ENCODE measurements at regions not wholly inside any gene's neighbourhood (a gene's known extent, or its start where the extent isn't known, plus 50 kb on each side); places are given as distances from the start of the nearest gene placed in this dataset.

DNA sequence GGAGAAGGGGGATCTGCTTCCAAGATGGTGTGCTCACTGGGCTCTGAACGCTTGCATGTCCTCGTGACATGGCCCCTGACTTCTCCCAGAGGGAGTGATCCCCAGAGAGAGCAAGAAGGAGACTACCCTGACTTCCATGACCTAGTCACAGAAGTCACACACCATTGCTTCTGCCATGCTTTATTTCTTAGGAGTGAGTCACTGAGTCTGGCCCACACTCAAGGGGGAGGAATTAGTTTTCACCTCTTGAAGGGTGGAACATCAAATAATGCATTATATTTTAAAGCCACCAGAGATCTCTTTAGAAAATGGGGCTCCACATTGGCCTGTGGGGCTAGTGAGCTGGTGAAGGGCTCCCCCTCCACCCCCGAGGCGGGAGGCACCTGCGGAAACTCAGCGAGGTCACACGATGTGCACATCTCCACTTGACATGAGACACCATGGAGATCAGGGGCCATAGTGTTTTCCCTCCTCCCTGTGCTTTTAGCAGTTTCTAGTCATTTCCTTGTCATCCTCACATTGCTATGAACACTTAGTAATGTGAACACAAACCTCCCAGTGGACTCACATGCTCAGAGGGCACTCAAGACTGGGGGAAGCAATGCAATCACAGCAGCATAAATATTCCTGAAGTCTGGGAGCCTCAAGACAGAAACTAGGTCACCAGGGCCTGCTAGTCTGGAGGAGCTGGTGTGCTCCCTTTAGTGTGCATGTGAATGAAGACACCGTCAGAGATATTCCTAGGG, 87.4 kb upstream of the FZD10 start:
- DNase-seq (ENCODE audit: low read depth): no peak

- DNase-seq (ENCODE audit: low read depth): no peak
Measured at GRCh38 chr12:130075497-130076076, 86.7 kb upstream of the FZD10 start.

GRCh38 chr12:130076126-130076525, 86.1 kb upstream of the FZD10 start:
- DNase-seq (ENCODE audit: low read depth): no peak

- DNase-seq (ENCODE audit: low read depth): no peak
Measured at GRCh38 chr12:130076752-130077151, 85.5 kb upstream of the FZD10 start.

DNA sequence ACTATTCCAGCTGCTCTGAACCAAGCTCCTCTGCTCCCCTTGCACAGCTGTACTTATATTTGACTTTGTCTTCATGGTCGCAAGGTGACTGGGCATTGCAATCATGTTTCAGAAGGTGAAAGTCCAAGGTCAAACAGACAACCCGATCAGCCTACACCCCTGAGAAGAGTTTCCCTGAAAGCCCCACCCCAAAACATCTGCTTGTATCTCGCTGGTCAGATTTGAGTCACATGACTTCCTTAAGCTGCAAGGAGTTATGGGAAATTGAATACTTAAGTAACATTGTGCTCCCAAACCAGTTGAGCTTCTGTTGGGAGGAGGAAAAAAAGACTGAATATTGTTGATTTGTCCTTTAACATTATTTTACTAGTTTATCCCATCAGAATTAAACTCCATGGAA, 83.4 kb upstream of the FZD10 start:
- DNase-seq (ENCODE audit: low read depth): no peak

- DNase-seq (ENCODE audit: low read depth): no peak
Measured at GRCh38 chr12:130079279-130079678, 83.0 kb upstream of the FZD10 start.

DNA sequence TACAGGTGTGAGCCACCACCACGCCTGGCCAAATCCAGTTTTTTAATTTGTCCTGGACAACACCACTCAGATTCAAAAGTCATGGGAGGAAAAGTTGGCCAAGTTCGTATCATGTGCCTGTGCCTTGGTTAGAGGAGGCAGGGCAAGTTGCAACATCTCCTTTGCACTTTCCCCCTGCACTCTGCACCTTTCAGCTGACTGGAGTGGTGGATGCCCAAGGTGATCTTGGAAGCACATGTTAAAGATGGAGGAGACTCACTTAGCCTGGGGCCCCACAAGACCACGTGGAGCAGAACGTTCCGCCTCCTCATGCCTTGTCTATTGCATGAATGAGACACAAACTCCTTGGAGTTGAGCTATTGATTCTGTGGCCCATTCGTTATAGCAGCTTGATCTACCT, 82.1 kb upstream of the FZD10 start:
- no peak for DNase-seq (ENCODE audit: low read depth)

- DNase-seq (ENCODE audit: low read depth): no peak
Measured at GRCh38 chr12:130081117-130081805, 81.0 kb upstream of the FZD10 start.

DNA sequence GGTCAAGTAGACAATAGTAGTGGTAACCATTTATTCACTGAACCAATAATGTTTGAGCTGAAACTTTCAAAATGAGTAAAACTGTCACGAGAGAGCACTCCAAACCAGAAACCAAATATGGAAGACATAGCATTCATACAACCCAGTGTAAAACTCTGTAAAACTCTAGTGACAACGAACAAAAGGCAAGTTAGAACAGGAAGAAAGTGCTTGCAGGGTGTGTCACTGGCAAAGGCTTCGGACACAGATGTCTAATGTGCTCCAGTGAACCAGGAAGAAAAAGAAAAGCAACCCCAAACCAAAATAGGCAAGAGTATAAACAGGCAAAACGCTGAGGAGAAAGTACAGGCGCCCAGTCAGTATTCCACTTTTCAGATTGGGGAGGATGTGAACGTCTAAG, 79.3 kb upstream of the FZD10 start:
- no peak for DNase-seq (ENCODE audit: low read depth)

DNA sequence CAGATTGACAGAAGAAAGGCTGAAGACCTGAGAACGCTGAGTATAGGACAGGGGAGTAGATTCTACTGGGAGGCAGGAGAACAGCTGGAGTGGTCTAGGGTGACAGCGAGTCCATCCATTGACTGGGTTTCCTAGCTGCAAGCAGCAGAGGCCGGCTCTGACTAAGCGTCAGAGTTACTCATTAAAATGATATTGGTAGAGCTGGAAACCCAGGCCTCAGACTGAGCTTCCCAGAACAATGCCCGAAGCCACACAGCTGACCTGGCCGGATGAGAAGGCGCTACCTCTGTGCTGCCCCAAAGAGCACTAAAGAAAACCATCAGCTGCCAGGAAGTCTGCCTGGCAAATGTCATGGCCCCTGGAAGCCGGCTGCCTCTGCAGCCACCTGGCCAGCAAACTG, 78.5 kb upstream of the FZD10 start:
- DNase-seq (ENCODE audit: low read depth): no peak

DNA sequence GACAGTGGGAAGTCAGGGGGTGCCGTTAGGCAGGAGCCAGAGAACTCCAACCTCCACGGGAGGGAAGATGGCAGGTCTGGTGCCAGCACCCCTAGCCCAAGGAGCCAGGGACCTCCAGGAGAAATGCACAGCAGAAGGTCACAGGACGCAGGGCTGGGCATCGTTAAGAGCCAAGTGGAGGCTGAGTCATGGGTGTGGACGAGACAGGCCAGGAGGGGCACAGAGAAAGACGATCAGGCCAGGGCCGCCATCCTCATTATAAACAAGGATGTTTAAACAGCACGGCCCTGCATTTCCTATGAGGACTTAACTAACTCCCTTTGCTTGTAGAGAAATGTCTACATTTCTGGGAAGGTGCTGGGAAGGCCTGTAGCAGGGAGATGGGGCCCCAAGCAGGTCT, 77.9 kb upstream of the FZD10 start:
- DNase-seq (ENCODE audit: low read depth): no peak

DNA sequence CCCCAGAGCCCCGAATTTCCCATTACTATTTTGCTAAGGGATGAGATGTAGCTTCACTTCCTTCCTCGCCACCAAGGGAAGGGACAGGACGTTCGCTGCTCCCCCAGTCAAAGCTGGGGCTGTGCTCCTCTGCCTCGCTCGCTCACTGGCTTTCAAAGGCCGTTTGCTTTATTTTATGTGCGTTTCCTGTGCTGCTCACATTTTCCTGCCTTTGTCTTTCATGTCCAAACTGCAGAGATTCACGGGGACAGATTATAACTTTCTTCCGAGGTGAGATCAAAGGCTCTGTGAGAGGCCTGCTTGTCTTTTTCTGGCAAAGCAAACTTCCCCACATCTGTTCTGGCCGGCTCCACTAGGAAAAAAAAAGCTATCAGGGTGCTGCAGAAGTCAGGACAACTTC, 76.0 kb upstream of the FZD10 start:
- DNase-seq (ENCODE audit: low read depth): no peak

DNA sequence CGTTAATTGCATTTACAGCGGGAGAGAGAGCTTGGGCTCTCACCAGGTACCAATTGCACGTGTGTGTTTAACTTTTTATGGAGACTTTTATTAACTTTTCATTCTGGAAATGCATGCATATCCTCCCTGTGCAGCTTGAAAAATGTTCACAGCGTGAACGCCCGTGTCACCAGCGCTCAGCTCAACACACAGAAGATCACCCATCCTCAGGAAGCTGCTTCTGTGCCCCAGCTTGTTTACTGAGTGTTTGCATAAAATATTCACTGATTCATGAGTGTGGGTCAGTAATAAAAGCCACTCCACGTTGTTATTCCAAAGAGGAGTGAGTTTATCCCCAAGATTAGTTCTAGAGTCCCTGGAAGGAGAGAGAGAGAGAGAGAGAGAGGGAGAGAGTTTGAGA, 75.5 kb upstream of the FZD10 start:
- DNase-seq (ENCODE audit: low read depth): no peak

DNA sequence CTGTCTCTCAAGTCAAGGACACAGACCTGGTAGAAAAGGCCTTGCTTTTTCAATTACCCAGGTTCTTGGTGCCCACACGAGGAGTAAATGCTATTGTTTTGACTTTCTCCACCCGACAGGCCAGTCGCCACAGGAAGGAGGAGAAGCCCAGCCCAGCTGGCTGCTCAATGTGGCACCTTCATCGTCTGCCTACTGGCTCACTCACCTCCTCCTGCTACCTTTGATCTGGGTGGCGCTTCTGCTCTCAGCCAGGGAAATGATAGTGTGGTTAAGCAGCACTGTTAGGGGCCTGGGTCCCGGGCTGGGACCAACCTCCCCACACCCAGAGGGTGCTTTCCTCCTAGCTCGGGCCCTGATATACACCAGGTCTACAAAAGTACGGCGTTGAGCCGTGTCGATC, 75.0 kb upstream of the FZD10 start:
- DNase-seq (ENCODE audit: low read depth): no peak

- no peak for DNase-seq (ENCODE audit: low read depth)
Measured at GRCh38 chr12:130088504-130088903, 73.8 kb upstream of the FZD10 start.

DNA sequence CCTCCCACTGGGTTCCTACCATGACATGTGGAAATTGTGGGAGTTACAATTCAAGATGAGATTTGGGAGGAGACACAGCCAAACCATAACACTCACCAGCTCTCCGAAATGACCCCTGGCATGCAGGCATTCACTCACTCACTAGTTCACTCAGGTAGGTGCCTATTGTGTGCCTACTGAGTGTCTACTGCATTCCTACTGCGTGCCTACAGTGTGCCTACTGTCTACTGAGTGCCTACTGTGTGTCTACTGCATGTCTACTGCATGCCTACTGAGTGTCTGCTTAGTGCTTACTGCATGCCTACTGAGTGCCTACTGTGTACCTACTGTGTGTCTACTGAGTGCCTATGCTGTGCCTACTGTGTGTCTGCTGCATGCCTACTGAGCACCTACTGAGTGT, 71.7 kb upstream of the FZD10 start:
- no peak for DNase-seq (ENCODE audit: low read depth)

GRCh38 chr12:130093380-130093779, 68.9 kb upstream of the FZD10 start:
- no peak for DNase-seq (ENCODE audit: low read depth)

DNA sequence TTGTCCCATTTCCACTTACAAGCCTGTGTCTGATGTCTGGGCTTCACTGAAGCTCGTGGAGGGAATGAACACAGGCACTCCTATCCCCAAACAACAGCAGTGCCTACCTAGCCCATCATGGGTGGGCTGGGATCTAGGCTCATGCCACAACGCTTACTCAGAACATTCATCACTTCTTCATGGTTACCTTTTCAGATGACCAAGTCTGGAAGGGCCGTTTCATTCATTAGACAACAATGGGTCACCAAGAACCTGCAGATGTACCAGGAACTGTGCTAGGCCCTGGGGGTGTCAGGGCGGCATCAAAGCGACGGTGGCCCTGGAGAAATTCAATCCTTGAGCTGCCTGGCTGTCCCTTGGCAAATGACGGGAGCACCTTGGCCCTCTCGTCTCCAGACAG, 64.9 kb upstream of the FZD10 start:
- no peak for DNase-seq (ENCODE audit: low read depth)

DNA sequence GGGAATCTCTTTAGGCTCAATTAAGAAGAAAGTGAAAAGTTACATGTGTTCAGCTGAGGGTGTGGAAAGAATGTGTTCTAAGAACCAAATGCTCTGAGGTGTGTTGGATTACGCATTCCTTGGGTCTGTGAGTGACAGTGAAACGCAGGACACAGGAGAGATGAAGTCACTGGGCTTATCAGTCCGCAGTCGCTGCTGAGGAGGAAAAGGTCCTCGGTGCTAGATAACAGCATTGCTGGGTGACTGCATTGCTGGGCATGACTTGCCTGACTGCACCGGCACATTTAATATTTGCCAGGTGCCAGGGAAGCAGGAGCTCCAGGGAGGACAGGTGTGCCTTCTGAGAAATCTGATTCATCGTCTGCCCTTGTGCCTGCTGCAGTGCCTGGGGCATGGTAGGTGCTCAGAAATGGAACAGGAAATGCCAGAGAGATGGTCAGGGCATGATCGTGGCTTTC, 64.4 kb upstream of the FZD10 start:
- no peak for DNase-seq (ENCODE audit: low read depth)

GRCh38 chr12:130098301-130099005, 63.8 kb upstream of the FZD10 start:
- DNase-seq (ENCODE audit: low read depth): no peak

GRCh38 chr12:130100634-130101362, 61.5 kb upstream of the FZD10 start:
- DNase-seq (ENCODE audit: low read depth): no peak

DNA sequence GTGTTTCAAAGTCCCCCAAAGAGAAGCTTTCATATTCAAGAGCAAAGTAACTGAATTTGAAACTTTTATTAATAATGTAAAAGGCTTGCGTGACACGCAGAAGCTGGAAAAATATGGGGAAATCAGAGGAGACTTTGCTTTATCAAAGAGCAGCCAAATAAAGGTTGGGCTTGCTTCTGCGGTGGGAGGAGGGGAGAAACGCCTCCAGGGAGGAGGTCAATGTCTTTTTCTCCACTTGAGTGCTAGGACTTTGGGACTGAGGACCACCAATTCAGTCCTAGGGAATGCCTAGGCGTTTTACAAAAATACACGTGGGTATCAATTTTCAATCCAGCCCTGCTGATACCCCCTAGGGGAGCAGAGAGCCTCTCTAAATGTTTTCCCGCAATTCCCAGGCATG, 60.9 kb upstream of the FZD10 start:
- no peak for DNase-seq (ENCODE audit: low read depth)
